Thyroid gland (tissue), 4 donors: ENCODE measurements at regions not wholly inside any gene's neighbourhood (a gene's known extent, or its start where the extent isn't known, plus 50 kb on each side); places are given as distances from the start of the nearest gene placed in this dataset.

Experiments
- DNase-seq, 2 donors: peaks; one replicate each; pipeline ENCODE4 v3.0.0-alpha.2; 2019
- H3K27ac ChIP-seq, 3 donors: fragments of 200-600 bp; sonication (generic); 1 replicate in 2 of 3; 2 replicates in 1 of 3; pipeline ENCODE4 v1.5.1; 2016 to 2019; ENCODE audit warnings: mild to moderate bottlenecking in 1 of 3, moderate library complexity in 1 of 3
- H3K27me3 ChIP-seq: fragments of 200-600 bp; sonication (generic); one replicate; pipeline ENCODE4 v1.5.1; 2019
- H3K36me3 ChIP-seq, 2 donors: fragments of 200-600 bp; sonication (generic); one replicate each; pipeline ENCODE4 v1.5.1; 2016 to 2019
- H3K4me1 ChIP-seq, 2 donors: fragments of 200-600 bp; sonication (generic); one replicate each; pipeline ENCODE4 v1.5.1; 2017 to 2019
- H3K4me3 ChIP-seq, 3 donors: fragments of 200-600 bp; sonication (generic); replicated peaks in 1 of 3; 1 replicate in 2 of 3; 2 replicates in 1 of 3; pipeline ENCODE4 v1.5.1; 2016; ENCODE audit warnings: mild to moderate bottlenecking in 1 of 3
- H3K9me3 ChIP-seq: fragments of 200-600 bp; sonication (generic); one replicate; pipeline ENCODE4 v1.5.1; 2017
- CTCF ChIP-seq, 6 experiments: fragments of 200-600 bp in 3 of 6; fragments of 450-650 bp in 3 of 6; sonication (generic) in 3 of 6; IDR thresholded peaks; one replicate each; pipeline ENCODE4 v1.5.1; 2016 to 2019; ENCODE audit warnings: antibody characterized with exemption in 6 of 6, mild to moderate bottlenecking in 2 of 6, inconsistent platforms in 1 of 6, moderate library complexity in 1 of 6
- POLR2A ChIP-seq, 2 donors: fragments of 450-650 bp; IDR thresholded peaks; one replicate each; pipeline ENCODE4 v1.6.1; 2017; ENCODE audit warnings: antibody characterized with exemption in 2 of 2, mild to moderate bottlenecking in 2 of 2, moderate library complexity in 1 of 2
- WGBS, 2 donors: methylation state at CpG; one replicate each; pipeline ENCODE4 v1.1.5; 2017; 5-methylcytosine and 5-hydroxymethylcytosine counted together
- intact Hi-C: fragments of 100-400 bp; cut with DNase I; formaldehyde crosslinking; loops from one replicate; pipeline ENCODE4 v1.15.1; 2023

- no peaks in the 10 kb centered on the region for H3K27me3 ChIP-seq
- intact Hi-C loops: no loop called here
- no peak for TF ChIP-seq CTCF (IDR thresholded peaks at IDR 0.05)
- TF ChIP-seq POLR2A (IDR thresholded peaks at IDR 0.05): no peak
- H3K4me1 ChIP-seq: no peaks in the 10 kb centered on the region
- no peak for DNase-seq
- H3K36me3 ChIP-seq: no peaks in the 10 kb centered on the region
- H3K4me3 ChIP-seq: no peak overlapping the region
- 75 to 84% methylated on average over 4 of the region's 4 CpGs for WGBS, 2 donors
- H3K9me3 ChIP-seq: no peaks in the 10 kb centered on the region
- H3K27ac ChIP-seq: no peak overlapping the region
Measured at GRCh38 chr3:26438325-26438940, 184.1 kb upstream of the LRRC3B start.

DNA sequence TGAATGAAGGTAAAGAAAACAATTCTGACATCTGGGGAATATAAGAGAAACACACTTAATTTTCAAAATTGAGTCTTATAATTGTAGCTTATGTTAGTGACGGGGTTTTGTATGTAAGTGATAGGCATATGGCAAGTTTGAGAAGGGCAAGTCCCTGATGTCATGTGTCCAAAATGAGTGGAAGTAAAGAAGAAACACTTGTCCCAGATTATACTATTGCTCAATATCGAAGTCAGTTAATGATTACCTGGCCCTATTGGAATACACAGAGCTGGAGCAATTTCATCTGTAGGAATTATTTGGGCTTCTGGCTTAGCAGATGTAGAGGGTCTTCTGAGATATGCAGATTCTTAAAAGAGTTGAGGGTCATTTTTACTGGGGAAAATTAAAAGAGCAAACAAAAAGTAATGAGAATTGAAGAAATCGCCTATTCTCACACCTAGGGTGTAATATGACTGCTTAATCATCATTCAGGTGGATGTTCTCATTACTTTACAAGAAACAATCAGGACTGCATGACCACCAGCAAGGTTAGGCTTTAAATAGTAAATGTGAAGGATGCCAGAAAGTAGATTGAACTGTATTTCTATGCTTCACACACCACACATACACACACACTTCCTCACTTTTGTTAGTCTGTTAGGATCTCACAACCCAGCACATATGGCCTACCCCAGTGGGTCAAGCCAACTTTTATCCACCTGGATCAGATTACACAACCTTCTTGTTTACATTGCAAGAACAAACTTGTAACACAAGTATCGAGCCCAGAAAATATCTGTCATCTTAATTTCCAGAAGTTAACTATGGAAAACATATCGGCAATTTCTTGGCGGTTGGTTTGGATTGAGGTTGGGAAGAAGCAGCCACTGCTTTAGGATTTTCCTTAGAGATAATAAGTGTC, 183.3 kb upstream of the LRRC3B start:
- no peaks in the 10 kb centered on the region for H3K9me3 ChIP-seq
- H3K27ac ChIP-seq: no peak overlapping the region
- no peaks in the 10 kb centered on the region for H3K4me1 ChIP-seq
- no peak for TF ChIP-seq CTCF (IDR thresholded peaks at IDR 0.05)
- no peak for TF ChIP-seq POLR2A (IDR thresholded peaks at IDR 0.05)
- DNase-seq: no peak
- WGBS, 2 donors: 79 to 90% methylated on average over 6 of the region's 6 CpGs
- intact Hi-C loops: no loop called here
- no peaks in the 10 kb centered on the region for H3K27me3 ChIP-seq
- H3K36me3 ChIP-seq: no peaks in the 10 kb centered on the region
- H3K4me3 ChIP-seq: no peak overlapping the region

- Histone ChIP-seq H3K9me3 (no peaks in the 10 kb centered on the region), H3K4me1 (no peaks in the 10 kb centered on the region), H3K27me3 (no peaks in the 10 kb centered on the region), H3K27ac (no peak overlapping the region), H3K36me3 (no peaks in the 10 kb centered on the region), H3K4me3 (no peak overlapping the region)
- TF ChIP-seq CTCF (IDR thresholded peaks at IDR 0.05) (no peak), POLR2A (IDR thresholded peaks at IDR 0.05) (no peak)
- DNase-seq: no peak
- intact Hi-C loops: no loop called here
- WGBS, 2 donors: 59 to 67% methylated on average over 3 of the region's 3 CpGs
Measured at GRCh38 chr3:26449996-26450395, 172.6 kb upstream of the LRRC3B start.

GRCh38 chr3:26452363-26452762, 170.2 kb upstream of the LRRC3B start:
- H3K27me3 ChIP-seq: no peaks in the 10 kb centered on the region
- no peaks in the 10 kb centered on the region for H3K4me1 ChIP-seq
- intact Hi-C loops: no loop called here
- H3K4me3 ChIP-seq: no peak overlapping the region
- H3K36me3 ChIP-seq: no peaks in the 10 kb centered on the region
- no peaks in the 10 kb centered on the region for H3K9me3 ChIP-seq
- 24 to 48% methylated on average over 2 of the region's 2 CpGs for WGBS, 2 donors
- no peak for TF ChIP-seq CTCF (IDR thresholded peaks at IDR 0.05)
- no peak for TF ChIP-seq POLR2A (IDR thresholded peaks at IDR 0.05)
- no peak for DNase-seq
- H3K27ac ChIP-seq: no peak overlapping the region

GRCh38 chr3:26460985-26461384, 161.6 kb upstream of the LRRC3B start:
- Histone ChIP-seq H3K9me3 (no peaks in the 10 kb centered on the region), H3K36me3 (no peaks in the 10 kb centered on the region), H3K4me3 (no peak overlapping the region), H3K4me1 (no peaks in the 10 kb centered on the region), H3K27ac (no peak overlapping the region), H3K27me3 (no peaks in the 10 kb centered on the region)
- TF ChIP-seq POLR2A (IDR thresholded peaks at IDR 0.05) (no peak), CTCF (IDR thresholded peaks at IDR 0.05) (no peak)
- whole genome bisulfite sequencing, 2 donors: 67 to 70% methylated on average over 3 of the region's 3 CpGs
- intact Hi-C loops: no loop called here
- no peak for DNase-seq
